Testis (tissue), 2 donors: ENCODE measurements at regions not wholly inside any gene's neighbourhood (a gene's known extent, or its start where the extent isn't known, plus 50 kb on each side); places are given as distances from the start of the nearest gene placed in this dataset.

ENCODE experiments used
- CTCF ChIP-seq, 3 experiments: fragments of 450-650 bp in 2 of 3; fragments of 200-600 bp in 1 of 3; sonication (generic) in 1 of 3; IDR thresholded peaks; one replicate each; pipeline ENCODE4 v1.5.1; 2016 to 2019; ENCODE audit warnings: antibody characterized with exemption in 3 of 3, mild to moderate bottlenecking in 2 of 3, moderate library complexity in 1 of 3
- POLR2A ChIP-seq: fragments of 450-650 bp; IDR thresholded peaks from one replicate; pipeline ENCODE4 v1.6.1; 2017; ENCODE audit warnings: antibody characterized with exemption, mild to moderate bottlenecking, moderate library complexity

- no peak for TF ChIP-seq CTCF (IDR thresholded peaks at IDR 0.05)
- TF ChIP-seq POLR2A: no peak
Observed at GRCh38 chr6:153960281-153960680, 78.8 kb upstream of the OPRM1 start.
